Tibial nerve (tissue), 4 donors: ENCODE measurements at regions not wholly inside any gene's neighbourhood (a gene's known extent, or its start where the extent isn't known, plus 50 kb on each side); places are given as distances from the start of the nearest gene placed in this dataset.

Source experiments
- DNase-seq, 2 donors: peaks; one replicate each; pipeline ENCODE4 v3.0.0-alpha.2; 2019; ENCODE audit warnings: low spot score in 2 of 2
- H3K27ac ChIP-seq, 4 donors: fragments of 200-600 bp; sonication (generic) in 3 of 4; one replicate each; pipeline ENCODE4 v1.5.1; 2017 to 2019; ENCODE audit warnings: mild to moderate bottlenecking in 1 of 4
- H3K27me3 ChIP-seq, 2 donors: fragments of 200-600 bp; sonication (generic) in 1 of 2; one replicate each; pipeline versions ENCODE4 v1.5.1 to v1.6.0; 2017 to 2019
- H3K36me3 ChIP-seq, 3 donors: fragments of 200-600 bp; sonication (generic); one replicate each; pipeline ENCODE4 v1.5.1; 2018 to 2019
- H3K4me1 ChIP-seq, 4 donors: fragments of 200-600 bp; sonication (generic) in 3 of 4; one replicate each; pipeline ENCODE4 v1.5.1; 2017 to 2019
- H3K4me3 ChIP-seq, 4 donors: fragments of 200-600 bp; sonication (generic) in 3 of 4; one replicate each; pipeline ENCODE4 v1.5.1; 2017 to 2019; ENCODE audit warnings: mild to moderate bottlenecking in 1 of 4, moderate library complexity in 1 of 4
- H3K9me3 ChIP-seq, 4 donors: fragments of 200-600 bp; sonication (generic) in 3 of 4; one replicate each; pipeline ENCODE4 v1.5.1; 2017 to 2019
- EP300 ChIP-seq, 2 donors: sonication (generic); formaldehyde crosslinking; IDR thresholded peaks; one replicate each; pipeline ENCODE4 v1.6.1; 2017; ENCODE audit warnings: antibody characterized with exemption in 2 of 2, mild to moderate bottlenecking in 1 of 2
- POLR2A ChIP-seq, 2 donors: fragments of 450-650 bp; IDR thresholded peaks; one replicate each; pipeline ENCODE4 v1.6.1; 2017; ENCODE audit warnings: antibody characterized with exemption in 2 of 2, mild to moderate bottlenecking in 2 of 2, moderate library complexity in 2 of 2
- WGBS, 2 donors: methylation state at CpG; one replicate each; pipeline ENCODE4 v1.1.5; 2018; 5-methylcytosine and 5-hydroxymethylcytosine counted together
- TF ChIP-seq, protein P1 (sequence below), 5 experiments: fragments of 200-600 bp in 3 of 5; fragments of 450-650 bp in 2 of 5; sonication (generic) in 3 of 5; IDR thresholded peaks; one replicate each; pipeline ENCODE4 v1.5.1; 2016 to 2019; ENCODE audit warnings: antibody characterized with exemption in 5 of 5, mild to moderate bottlenecking in 3 of 5, moderate library complexity in 2 of 5

DNA sequence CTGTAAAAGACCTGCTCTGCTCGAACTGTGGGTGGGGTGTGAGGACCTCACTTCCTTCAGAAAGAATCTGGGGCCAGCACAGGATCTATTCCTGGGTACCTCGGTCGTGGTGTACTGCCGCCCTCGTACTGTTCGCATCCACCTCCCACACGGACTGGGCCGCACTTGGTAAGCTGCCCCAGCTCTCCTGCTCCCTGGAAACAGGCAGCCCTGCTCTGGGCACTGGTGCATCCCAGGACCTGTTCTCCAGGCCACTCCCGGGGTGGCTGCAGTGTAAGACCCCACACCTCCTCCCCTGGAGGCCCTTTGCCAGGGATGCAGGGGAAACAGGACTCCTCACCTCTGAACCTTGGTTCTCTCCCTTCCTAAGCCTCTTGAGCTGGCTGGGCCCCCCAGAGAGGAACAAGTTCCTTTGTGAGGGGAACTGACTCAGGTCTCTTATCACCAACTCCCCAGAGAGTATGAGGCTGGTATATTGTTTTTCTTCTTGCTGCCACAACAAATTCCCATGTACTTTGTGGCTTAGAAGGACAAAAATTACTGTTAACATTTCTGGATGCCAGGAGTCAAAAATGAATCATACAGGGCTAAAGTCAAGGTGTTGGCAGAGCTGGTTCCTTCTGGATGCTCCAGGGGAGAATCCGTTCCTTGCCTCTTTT lies 276.5 kb downstream of the NUAK1 start:
- no peak for DNase-seq
- Histone ChIP-seq H3K9me3 (peaks cover 0 to 5% (median 0%) of the 10 kb centered on the region in 4 donors), H3K4me1 (no peaks in the 10 kb centered on the region), H3K4me3 (no peak overlapping the region), H3K36me3 (no peaks in the 10 kb centered on the region), H3K27ac (no peak overlapping the region), H3K27me3 (no peaks in the 10 kb centered on the region)
- TF ChIP-seq, protein P1, sequence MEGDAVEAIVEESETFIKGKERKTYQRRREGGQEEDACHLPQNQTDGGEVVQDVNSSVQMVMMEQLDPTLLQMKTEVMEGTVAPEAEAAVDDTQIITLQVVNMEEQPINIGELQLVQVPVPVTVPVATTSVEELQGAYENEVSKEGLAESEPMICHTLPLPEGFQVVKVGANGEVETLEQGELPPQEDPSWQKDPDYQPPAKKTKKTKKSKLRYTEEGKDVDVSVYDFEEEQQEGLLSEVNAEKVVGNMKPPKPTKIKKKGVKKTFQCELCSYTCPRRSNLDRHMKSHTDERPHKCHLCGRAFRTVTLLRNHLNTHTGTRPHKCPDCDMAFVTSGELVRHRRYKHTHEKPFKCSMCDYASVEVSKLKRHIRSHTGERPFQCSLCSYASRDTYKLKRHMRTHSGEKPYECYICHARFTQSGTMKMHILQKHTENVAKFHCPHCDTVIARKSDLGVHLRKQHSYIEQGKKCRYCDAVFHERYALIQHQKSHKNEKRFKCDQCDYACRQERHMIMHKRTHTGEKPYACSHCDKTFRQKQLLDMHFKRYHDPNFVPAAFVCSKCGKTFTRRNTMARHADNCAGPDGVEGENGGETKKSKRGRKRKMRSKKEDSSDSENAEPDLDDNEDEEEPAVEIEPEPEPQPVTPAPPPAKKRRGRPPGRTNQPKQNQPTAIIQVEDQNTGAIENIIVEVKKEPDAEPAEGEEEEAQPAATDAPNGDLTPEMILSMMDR (IDR thresholded peaks at IDR 0.05) = no peak
- no peak for TF ChIP-seq EP300 (IDR thresholded peaks at IDR 0.05)
- no peak for TF ChIP-seq POLR2A (IDR thresholded peaks at IDR 0.05)
- WGBS, 2 donors = 87 to 91% methylated on average over 9 to 10 of the region's 10 CpGs

DNA sequence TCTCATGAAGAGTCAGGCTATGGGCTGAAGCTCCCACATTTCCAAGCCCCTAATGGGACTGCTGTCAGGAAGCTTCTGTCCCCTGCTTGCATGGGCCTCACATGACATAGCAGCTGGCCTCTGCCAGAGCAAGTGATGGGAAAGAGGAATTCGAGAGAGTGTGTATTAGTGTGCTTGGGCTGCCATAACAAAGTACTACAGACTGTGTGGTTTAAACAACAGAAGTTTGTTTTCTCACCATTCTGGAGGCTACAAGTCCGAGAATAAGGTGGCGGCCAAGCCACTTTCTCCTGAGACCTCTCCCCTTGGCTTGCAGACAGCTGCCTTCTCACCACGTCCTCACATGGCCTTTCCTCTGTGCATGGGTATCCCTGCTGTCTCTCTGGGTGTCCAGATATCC lies 274.4 kb downstream of the NUAK1 start:
- TF ChIP-seq POLR2A (IDR thresholded peaks at IDR 0.05) = no peak
- TF ChIP-seq EP300 (IDR thresholded peaks at IDR 0.05) = no peak
- TF ChIP-seq, protein P1 (IDR thresholded peaks at IDR 0.05) = no peak
- no peaks in the 10 kb centered on the region for H3K4me1 ChIP-seq
- H3K36me3 ChIP-seq = no peaks in the 10 kb centered on the region
- H3K27me3 ChIP-seq = no peaks in the 10 kb centered on the region
- peaks cover 0 to 5% (median 0%) of the 10 kb centered on the region in 4 donors for H3K9me3 ChIP-seq
- 88 to 94% methylated on average over 4 of the region's 4 CpGs for WGBS, 2 donors
- H3K27ac ChIP-seq = no peak overlapping the region
- H3K4me3 ChIP-seq = no peak overlapping the region
- no peak for DNase-seq

DNA sequence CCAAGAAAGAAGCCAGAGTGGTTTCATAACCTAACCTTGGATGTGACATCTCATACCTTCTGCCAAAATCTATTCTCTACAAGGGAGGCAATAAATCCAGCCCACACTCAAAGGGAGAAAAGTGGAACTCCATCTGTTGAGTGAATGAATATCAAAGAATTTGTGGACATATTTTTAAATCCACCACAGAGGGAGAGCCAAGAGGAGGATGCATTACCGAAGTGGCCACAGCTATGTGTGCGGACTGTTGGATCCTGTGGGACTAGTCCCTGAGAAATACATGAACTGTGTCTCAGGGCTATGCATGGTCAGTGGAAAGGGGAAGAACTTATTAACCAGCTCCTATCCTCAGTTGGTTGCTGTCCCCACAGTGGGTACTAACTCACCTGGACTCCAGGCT lies 273.9 kb downstream of the NUAK1 start:
- no peak for DNase-seq
- no peaks in the 10 kb centered on the region for H3K27me3 ChIP-seq
- H3K4me3 ChIP-seq = no peak overlapping the region
- no peak overlapping the region for H3K27ac ChIP-seq
- 89 to 97% methylated on average over 2 of the region's 2 CpGs for WGBS, 2 donors
- no peaks in the 10 kb centered on the region for H3K4me1 ChIP-seq
- H3K36me3 ChIP-seq = no peaks in the 10 kb centered on the region
- H3K9me3 ChIP-seq = peaks cover 0 to 5% (median 0%) of the 10 kb centered on the region in 4 donors
- no peak for TF ChIP-seq POLR2A (IDR thresholded peaks at IDR 0.05)
- no peak for TF ChIP-seq EP300 (IDR thresholded peaks at IDR 0.05)
- TF ChIP-seq, protein P1 (IDR thresholded peaks at IDR 0.05) = no peak

DNA sequence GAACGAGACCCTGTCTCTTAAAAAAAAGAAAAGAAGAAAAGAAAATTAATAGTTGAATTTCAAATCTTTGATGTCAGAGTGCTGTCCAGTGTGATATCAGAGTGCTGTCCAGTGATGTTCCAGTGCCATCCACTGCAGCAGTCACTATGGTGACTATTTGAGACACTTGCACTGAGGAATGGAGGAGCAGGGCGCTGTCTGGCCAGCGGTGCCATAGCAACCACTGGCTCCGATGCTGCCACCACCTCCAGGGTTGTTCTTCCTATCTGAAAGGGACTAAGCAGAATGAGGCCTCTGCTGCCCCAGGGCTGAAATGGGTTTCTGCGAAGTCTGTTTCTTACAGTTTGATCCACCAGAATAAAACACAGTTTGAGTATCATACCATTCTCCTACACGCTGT lies 272.9 kb downstream of the NUAK1 start:
- Histone ChIP-seq H3K9me3 (peaks cover 0 to 5% (median under 1%) of the 10 kb centered on the region in 4 donors), H3K36me3 (no peaks in the 10 kb centered on the region), H3K27ac (no peak overlapping the region), H3K4me1 (no peaks in the 10 kb centered on the region), H3K4me3 (no peak overlapping the region), H3K27me3 (no peaks in the 10 kb centered on the region)
- 81 to 83% methylated on average over 6 of the region's 6 CpGs for WGBS, 2 donors
- TF ChIP-seq EP300 (IDR thresholded peaks at IDR 0.05) (no peak), POLR2A (IDR thresholded peaks at IDR 0.05) (no peak)
- TF ChIP-seq, protein P1 (IDR thresholded peaks at IDR 0.05) = no peak
- DNase-seq = no peak

DNA sequence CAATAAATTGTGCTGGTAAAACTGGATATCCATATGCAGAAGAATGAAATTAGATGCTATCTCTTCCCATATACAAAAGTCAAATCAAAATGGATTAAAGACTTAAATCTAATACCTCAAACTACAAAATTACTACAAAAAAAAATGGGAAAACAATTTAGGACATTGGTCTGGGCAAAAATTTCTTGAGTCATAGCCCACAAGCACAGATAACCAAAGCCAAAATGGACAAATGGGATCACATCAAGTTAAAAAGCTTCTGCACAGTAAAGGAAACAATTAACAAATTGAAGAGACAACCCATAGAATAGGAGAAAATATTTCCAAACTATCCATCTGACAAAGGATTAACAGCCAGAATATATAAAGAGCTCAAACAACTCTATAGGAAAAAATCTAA lies 264.6 kb downstream of the NUAK1 start:
- H3K27me3 ChIP-seq = no peaks in the 10 kb centered on the region
- H3K4me3 ChIP-seq = no peak overlapping the region
- no peaks in the 10 kb centered on the region for H3K36me3 ChIP-seq

More for the DNA sequence above, 264.6 kb downstream of the NUAK1 start:
- Histone ChIP-seq H3K27ac (no peak overlapping the region), H3K9me3 (peaks cover 0 to 3% (median 0%) of the 10 kb centered on the region in 4 donors), H3K4me1 (no peaks in the 10 kb centered on the region)
- TF ChIP-seq EP300 (IDR thresholded peaks at IDR 0.05) (no peak), POLR2A (IDR thresholded peaks at IDR 0.05) (no peak)
- TF ChIP-seq, protein P1 (IDR thresholded peaks at IDR 0.05) = no peak
- DNase-seq = no peak
